ENCODE measurements at regions not wholly inside any gene's neighbourhood (a gene's known extent, or its start where the extent isn't known, plus 50 kb on each side); places are given as distances from the start of the nearest gene placed in this dataset.

GRCh38 chr11:130604606-130605005, 156.2 kb downstream of the ADAMTS15 start:
- no peaks in the 10 kb centered on the region for H3K36me3 Mint-ChIP-seq (ENCODE audit: low read depth)
- H3K27ac Mint-ChIP-seq = no peak overlapping the region
- H3K27me3 Mint-ChIP-seq (ENCODE audit: low read depth) = no peaks in the 10 kb centered on the region
- H3K4me1 Mint-ChIP-seq (ENCODE audit: low read depth) = no peaks in the 10 kb centered on the region
- DNase-seq (ENCODE audit: low spot score) = no peak
- no peak overlapping the region for H3K4me3 Mint-ChIP-seq
- no peaks in the 10 kb centered on the region for H3K9me3 Mint-ChIP-seq

- no peaks in the 10 kb centered on the region for H3K4me1 Mint-ChIP-seq (ENCODE audit: low read depth)
- no peaks in the 10 kb centered on the region for H3K9me3 Mint-ChIP-seq
- DNase-seq (ENCODE audit: low spot score) = no peak
- no peak overlapping the region for H3K27ac Mint-ChIP-seq
- H3K4me3 Mint-ChIP-seq = no peak overlapping the region
- no peaks in the 10 kb centered on the region for H3K36me3 Mint-ChIP-seq (ENCODE audit: low read depth)
- H3K27me3 Mint-ChIP-seq (ENCODE audit: low read depth) = no peaks in the 10 kb centered on the region
These were observed 157.7 kb downstream of the ADAMTS15 start for GRCh38 chr11:130606178-130606577.

GRCh38 chr11:130606781-130607511, 158.5 kb downstream of the ADAMTS15 start:
- no peak for DNase-seq (ENCODE audit: low spot score)
- Mint-ChIP-seq H3K36me3 (ENCODE audit: low read depth) (no peaks in the 10 kb centered on the region), H3K4me3 (no peak overlapping the region), H3K27ac (no peak overlapping the region), H3K4me1 (ENCODE audit: low read depth) (no peaks in the 10 kb centered on the region), H3K27me3 (ENCODE audit: low read depth) (no peaks in the 10 kb centered on the region), H3K9me3 (no peaks in the 10 kb centered on the region)

- no peak for DNase-seq (ENCODE audit: low spot score)
- Mint-ChIP-seq H3K36me3 (ENCODE audit: low read depth) (no peaks in the 10 kb centered on the region), H3K4me1 (ENCODE audit: low read depth) (no peaks in the 10 kb centered on the region), H3K27me3 (ENCODE audit: low read depth) (no peaks in the 10 kb centered on the region), H3K27ac (no peak overlapping the region), H3K9me3 (no peaks in the 10 kb centered on the region), H3K4me3 (no peak overlapping the region)
These were observed 159.8 kb downstream of the ADAMTS15 start for GRCh38 chr11:130608287-130608686.

- Mint-ChIP-seq H3K27me3 (ENCODE audit: low read depth) (no peaks in the 10 kb centered on the region), H3K9me3 (no peaks in the 10 kb centered on the region), H3K4me3 (no peak overlapping the region), H3K4me1 (ENCODE audit: low read depth) (no peaks in the 10 kb centered on the region), H3K27ac (no peak overlapping the region), H3K36me3 (ENCODE audit: low read depth) (no peaks in the 10 kb centered on the region)
- no peak for DNase-seq (ENCODE audit: low spot score)
These were observed 160.9 kb downstream of the ADAMTS15 start for GRCh38 chr11:130609121-130610035.

- Mint-ChIP-seq H3K27ac (no peak overlapping the region), H3K4me1 (ENCODE audit: low read depth) (no peaks in the 10 kb centered on the region), H3K36me3 (ENCODE audit: low read depth) (no peaks in the 10 kb centered on the region), H3K4me3 (no peak overlapping the region), H3K9me3 (no peaks in the 10 kb centered on the region), H3K27me3 (ENCODE audit: low read depth) (no peaks in the 10 kb centered on the region)
- DNase-seq (ENCODE audit: low spot score) = no peak
These were observed 163.4 kb downstream of the ADAMTS15 start for GRCh38 chr11:130611791-130612251.

GRCh38 chr11:130612291-130612851, 163.9 kb downstream of the ADAMTS15 start:
- H3K36me3 Mint-ChIP-seq (ENCODE audit: low read depth) = no peaks in the 10 kb centered on the region
- no peaks in the 10 kb centered on the region for H3K27me3 Mint-ChIP-seq (ENCODE audit: low read depth)
- no peak overlapping the region for H3K27ac Mint-ChIP-seq
- no peaks in the 10 kb centered on the region for H3K4me1 Mint-ChIP-seq (ENCODE audit: low read depth)
- H3K9me3 Mint-ChIP-seq = no peaks in the 10 kb centered on the region
- no peak for DNase-seq (ENCODE audit: low spot score)
- no peak overlapping the region for H3K4me3 Mint-ChIP-seq

GRCh38 chr11:130613396-130613795, 165.0 kb downstream of the ADAMTS15 start:
- Mint-ChIP-seq H3K4me1 (ENCODE audit: low read depth) (no peaks in the 10 kb centered on the region), H3K27me3 (ENCODE audit: low read depth) (no peaks in the 10 kb centered on the region), H3K27ac (no peak overlapping the region), H3K4me3 (no peak overlapping the region), H3K36me3 (ENCODE audit: low read depth) (no peaks in the 10 kb centered on the region), H3K9me3 (no peaks in the 10 kb centered on the region)
- DNase-seq (ENCODE audit: low spot score) = no peak

GRCh38 chr11:130614591-130614990, 166.1 kb downstream of the ADAMTS15 start:
- H3K27ac Mint-ChIP-seq = no peak overlapping the region
- peaks cover 3% of the 10 kb centered on the region for H3K27me3 Mint-ChIP-seq (ENCODE audit: low read depth)
- H3K4me1 Mint-ChIP-seq (ENCODE audit: low read depth) = no peaks in the 10 kb centered on the region
- H3K9me3 Mint-ChIP-seq = no peaks in the 10 kb centered on the region
- no peak overlapping the region for H3K4me3 Mint-ChIP-seq
- H3K36me3 Mint-ChIP-seq (ENCODE audit: low read depth) = no peaks in the 10 kb centered on the region
- DNase-seq (ENCODE audit: low spot score) = no peak

GRCh38 chr11:130615561-130615960, 167.1 kb downstream of the ADAMTS15 start:
- H3K4me3 Mint-ChIP-seq = no peak overlapping the region

GRCh38 chr11:130616573-130616972, 168.1 kb downstream of the ADAMTS15 start:
- no peak for DNase-seq (ENCODE audit: low spot score)
- H3K9me3 Mint-ChIP-seq = no peaks in the 10 kb centered on the region
- H3K4me3 Mint-ChIP-seq = no peak overlapping the region
- no peaks in the 10 kb centered on the region for H3K4me1 Mint-ChIP-seq (ENCODE audit: low read depth)
- H3K36me3 Mint-ChIP-seq (ENCODE audit: low read depth) = no peaks in the 10 kb centered on the region
- H3K27me3 Mint-ChIP-seq (ENCODE audit: low read depth) = peaks cover 5% of the 10 kb centered on the region
- H3K27ac Mint-ChIP-seq = no peak overlapping the region

More at GRCh38 chr11:130615561-130615960, 167.1 kb downstream of the ADAMTS15 start:
- H3K9me3 Mint-ChIP-seq = no peaks in the 10 kb centered on the region
- H3K36me3 Mint-ChIP-seq (ENCODE audit: low read depth) = no peaks in the 10 kb centered on the region
- DNase-seq (ENCODE audit: low spot score) = no peak
- H3K27me3 Mint-ChIP-seq (ENCODE audit: low read depth) = peaks cover 3% of the 10 kb centered on the region
- no peaks in the 10 kb centered on the region for H3K4me1 Mint-ChIP-seq (ENCODE audit: low read depth)
- H3K27ac Mint-ChIP-seq = no peak overlapping the region

GRCh38 chr11:130617001-130617400, 168.6 kb downstream of the ADAMTS15 start:
- Mint-ChIP-seq H3K36me3 (ENCODE audit: low read depth) (no peaks in the 10 kb centered on the region), H3K4me3 (no peak overlapping the region), H3K27me3 (ENCODE audit: low read depth) (peaks cover 5% of the 10 kb centered on the region), H3K9me3 (no peaks in the 10 kb centered on the region), H3K4me1 (ENCODE audit: low read depth) (no peaks in the 10 kb centered on the region), H3K27ac (no peak overlapping the region)
- no peak for DNase-seq (ENCODE audit: low spot score)

GRCh38 chr11:130620548-130620947, 172.1 kb downstream of the ADAMTS15 start:
- DNase-seq (ENCODE audit: low spot score) = no peak
- Mint-ChIP-seq H3K27me3 (ENCODE audit: low read depth) (peaks cover 5% of the 10 kb centered on the region), H3K4me1 (ENCODE audit: low read depth) (no peaks in the 10 kb centered on the region), H3K9me3 (no peaks in the 10 kb centered on the region), H3K4me3 (no peak overlapping the region), H3K27ac (no peak overlapping the region), H3K36me3 (ENCODE audit: low read depth) (no peaks in the 10 kb centered on the region)

GRCh38 chr11:130622141-130622542, 173.7 kb downstream of the ADAMTS15 start:
- H3K4me3 Mint-ChIP-seq = no peak overlapping the region
- no peak overlapping the region for H3K27ac Mint-ChIP-seq
- H3K36me3 Mint-ChIP-seq (ENCODE audit: low read depth) = no peaks in the 10 kb centered on the region
- H3K4me1 Mint-ChIP-seq (ENCODE audit: low read depth) = no peaks in the 10 kb centered on the region
- peaks cover 5% of the 10 kb centered on the region for H3K27me3 Mint-ChIP-seq (ENCODE audit: low read depth)
- no peak for DNase-seq (ENCODE audit: low spot score)
- H3K9me3 Mint-ChIP-seq = no peaks in the 10 kb centered on the region

Data from T-helper 2 cell treated with Interferon-gamma antibody and Interleukin-4, amounts not matched to agents 5 μg/mL and 100 μg/mL, for 36 hours (primary cell).